ENCODE measurements at regions not wholly inside any gene's neighbourhood (a gene's known extent, or its start where the extent isn't known, plus 50 kb on each side); places are given as distances from the start of the nearest gene placed in this dataset.

- DNase-seq (ENCODE audit: low read depth in 1 of 2, low spot score in 1 of 2): no peak
Measured at GRCh38 chr1:234726359-234726943, 116.5 kb upstream of the IRF2BP2 start.

- DNase-seq (ENCODE audit: low read depth in 1 of 2, low spot score in 1 of 2): peak in 1 of 2 donors; percentile 61
Measured at GRCh38 chr1:234725177-234726132, 115.5 kb upstream of the IRF2BP2 start.

- DNase-seq (ENCODE audit: low read depth in 1 of 2, low spot score in 1 of 2): peak in 1 of 2 donors; percentile 20
Measured at GRCh38 chr1:234724516-234725176, 114.7 kb upstream of the IRF2BP2 start.

- DNase-seq (ENCODE audit: low read depth in 1 of 2, low spot score in 1 of 2): peak; percentile 24 to 56
Measured at GRCh38 chr1:234722904-234723720, 113.1 kb upstream of the IRF2BP2 start.

- DNase-seq (ENCODE audit: low read depth in 1 of 2, low spot score in 1 of 2): no peak
Measured at GRCh38 chr1:234722270-234722704, 112.3 kb upstream of the IRF2BP2 start.

- DNase-seq (ENCODE audit: low read depth in 1 of 2, low spot score in 1 of 2): no peak
Measured at GRCh38 chr1:234721476-234722269, 111.7 kb upstream of the IRF2BP2 start.

DNA sequence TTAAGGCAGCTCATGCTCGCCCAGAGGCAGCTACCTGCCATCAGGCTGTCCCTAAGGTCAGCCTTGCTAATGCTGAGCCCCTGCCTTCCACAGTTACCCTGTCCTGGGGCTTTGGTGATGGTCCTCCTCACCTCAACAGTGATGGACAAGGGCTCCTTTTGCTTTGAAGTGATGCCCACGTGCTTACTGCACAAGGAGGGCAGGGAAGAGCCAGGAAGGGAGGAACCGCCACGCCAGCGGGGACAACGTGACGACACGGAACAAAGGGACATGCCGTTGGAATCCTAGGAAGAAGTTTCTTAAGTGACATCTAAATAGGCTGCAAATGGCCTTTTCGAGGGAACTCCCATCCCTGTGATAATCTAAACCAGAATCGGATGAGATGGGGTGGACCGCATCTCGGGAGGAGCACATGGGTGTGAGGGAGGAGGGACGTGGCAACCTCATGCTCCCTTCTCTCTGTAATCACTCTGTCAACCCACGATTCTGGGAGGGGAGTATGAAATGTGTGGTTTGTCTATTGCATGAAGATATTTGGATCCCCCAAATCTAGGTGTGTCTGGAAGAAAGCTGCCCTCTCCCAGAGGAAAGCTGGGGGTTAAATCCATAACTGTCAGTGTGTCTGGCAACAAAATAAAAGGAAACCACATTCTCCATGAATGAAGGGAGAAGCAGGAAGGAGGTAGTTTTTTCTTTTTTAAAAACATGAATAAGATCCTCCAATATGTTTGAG, 110.9 kb upstream of the IRF2BP2 start:
- DNase-seq (ENCODE audit: low read depth in 1 of 2, low spot score in 1 of 2): no peak

DNA sequence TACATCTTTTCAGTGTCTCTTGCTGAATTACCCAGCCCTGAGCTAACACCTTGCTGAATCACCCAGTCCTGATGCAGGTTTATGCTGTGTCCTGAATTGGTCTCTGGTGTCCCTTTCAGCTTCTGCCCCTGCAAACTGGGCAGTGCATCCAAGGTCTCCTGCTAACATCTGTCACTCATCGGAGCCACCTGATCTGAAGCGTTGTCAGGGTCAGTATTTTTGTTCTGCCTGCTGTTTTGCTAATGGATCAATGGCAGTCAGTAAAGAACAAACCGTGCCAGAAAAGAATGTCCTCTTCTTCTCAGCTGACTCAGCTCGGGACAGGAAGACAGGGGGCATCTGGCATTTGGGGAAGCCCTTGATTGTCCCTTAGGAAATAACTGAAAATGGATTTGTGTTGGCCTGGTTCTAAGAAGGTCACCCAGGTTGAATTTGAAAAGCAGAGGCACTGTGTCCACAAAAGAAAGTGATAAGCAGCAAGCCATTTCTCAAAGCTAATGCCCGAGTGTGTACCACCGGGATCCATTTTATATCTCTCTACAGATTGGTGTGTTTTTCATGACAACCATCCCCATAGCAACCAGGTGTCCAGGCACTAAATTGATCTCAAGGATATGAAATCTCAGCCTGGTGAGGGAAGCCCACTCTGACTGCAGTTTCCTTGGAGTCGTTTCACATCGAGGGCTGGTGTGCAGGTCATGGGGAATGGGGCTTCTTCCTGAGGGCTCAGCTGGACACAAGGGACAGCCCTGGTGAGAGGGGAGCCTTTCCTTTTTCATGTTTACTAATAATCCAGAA, 109.7 kb upstream of the IRF2BP2 start:
- no peak for DNase-seq (ENCODE audit: low read depth in 1 of 2, low spot score in 1 of 2)

- DNase-seq (ENCODE audit: low read depth in 1 of 2, low spot score in 1 of 2): no peak
Measured at GRCh38 chr1:234718496-234719453, 108.8 kb upstream of the IRF2BP2 start.

- DNase-seq (ENCODE audit: low read depth in 1 of 2, low spot score in 1 of 2): no peak
Measured at GRCh38 chr1:234716908-234717375, 107.0 kb upstream of the IRF2BP2 start.

GRCh38 chr1:234715252-234716014, 105.5 kb upstream of the IRF2BP2 start:
- no peak for DNase-seq (ENCODE audit: low read depth in 1 of 2, low spot score in 1 of 2)

GRCh38 chr1:234713859-234714258, 103.9 kb upstream of the IRF2BP2 start:
- no peak for DNase-seq (ENCODE audit: low read depth in 1 of 2, low spot score in 1 of 2)

GRCh38 chr1:234713440-234713839, 103.5 kb upstream of the IRF2BP2 start:
- no peak for DNase-seq (ENCODE audit: low read depth in 1 of 2, low spot score in 1 of 2)

- no peak for DNase-seq (ENCODE audit: low read depth in 1 of 2, low spot score in 1 of 2)
Measured at GRCh38 chr1:234712891-234713305, 102.9 kb upstream of the IRF2BP2 start.

- no peak for DNase-seq (ENCODE audit: low read depth in 1 of 2, low spot score in 1 of 2)
Measured at GRCh38 chr1:234710936-234711724, 101.2 kb upstream of the IRF2BP2 start.

DNA sequence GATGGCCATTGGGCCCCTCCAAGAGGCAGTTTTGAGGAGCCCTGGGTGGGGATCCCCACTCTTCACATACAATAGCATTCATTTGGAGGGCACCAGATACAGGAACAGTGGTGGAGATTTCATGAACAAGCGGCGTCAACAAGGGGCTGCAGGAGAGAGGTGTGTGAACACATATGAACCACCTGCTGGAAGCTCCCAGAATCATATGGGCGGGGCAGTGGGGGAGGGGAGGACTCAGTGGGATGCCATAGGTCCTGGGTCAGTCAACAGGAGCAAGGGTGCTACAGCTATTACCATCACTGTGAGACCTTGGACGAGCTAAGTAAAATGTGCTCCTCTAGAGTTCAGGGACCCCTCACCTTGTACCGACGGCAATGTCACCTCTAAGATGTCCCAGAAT, 100.4 kb upstream of the IRF2BP2 start:
- DNase-seq (ENCODE audit: low read depth in 1 of 2, low spot score in 1 of 2): no peak
